H1 (cell line): ENCODE measurements at regions not wholly inside any gene's neighbourhood (a gene's known extent, or its start where the extent isn't known, plus 50 kb on each side); places are given as distances from the start of the nearest gene placed in this dataset.
A peak's percentile ranks its signal among the peaks of the same experiment; 100 is the strongest.

ENCODE experiments used
- CTCF ChIA-PET: fragments of 300-600 bp; sonication (Branson Sonifier 250); formaldehyde crosslinking; loops from one replicate; lab custom pipeline; 2021; ENCODE audit not compliant: partially characterized antibody; lab: Charles Lee
- POLR2A ChIA-PET: fragments of 300-600 bp; sonication (Branson Sonifier 250); formaldehyde crosslinking; loops from one replicate; lab custom pipeline; 2021; ENCODE audit warnings: inconsistent platforms; ENCODE audit not compliant: partially characterized antibody; lab: Charles Lee
- DNase-seq, 2 experiments: peaks; one replicate each; pipeline versions ENCODE4 v3.0.0 to v3.0.0-alpha.2; 2010 to 2022; ENCODE audit warnings: low spot score in 2 of 2, low read depth in 1 of 2, mixed read lengths in 1 of 2
- FAIRE-seq: peaks from 2 replicates; lab custom pipeline; 2011; peaks lifted over from hg19 to GRCh38; lab: Jason Lieb, UNC
- H2AFZ ChIP-seq: 2 replicates; pipeline ENCODE4 v1.8.1; 2012; ENCODE audit warnings: low read length, inconsistent platforms
- H2AK5ac ChIP-seq: 2 replicates; pipeline ENCODE4 v1.6.1; 2013; ENCODE audit warnings: low read depth, low read length
- H2BK120ac ChIP-seq: replicated peaks from 2 replicates; pipeline ENCODE3; 2013; ENCODE audit warnings: low read depth, low read length, inconsistent platforms
- H2BK12ac ChIP-seq: 2 replicates; pipeline ENCODE4 v1.6.1; 2013; ENCODE audit warnings: low read depth, low read length
- H2BK15ac ChIP-seq: 2 replicates; pipeline ENCODE4 v1.6.1; 2013; ENCODE audit warnings: low read length
- H2BK20ac ChIP-seq: 2 replicates; pipeline ENCODE4 v1.6.1; 2013; ENCODE audit warnings: low read length
- H2BK5ac ChIP-seq: 2 replicates; pipeline ENCODE4 v1.6.1; 2013; ENCODE audit warnings: low read depth, low read length
- H3K14ac ChIP-seq: 2 replicates; pipeline ENCODE4 v1.6.1; 2013; ENCODE audit warnings: inconsistent platforms; ENCODE audit not compliant: insufficient read length
- H3K18ac ChIP-seq: 2 replicates; pipeline ENCODE4 v1.6.1; 2013; ENCODE audit warnings: low read length; ENCODE audit errors: extremely low read depth
- H3K23ac ChIP-seq: 2 replicates; pipeline ENCODE4 v1.6.1; 2013; ENCODE audit warnings: inconsistent platforms; ENCODE audit not compliant: insufficient read length
- H3K23me2 ChIP-seq: 2 replicates; pipeline ENCODE4 v1.6.1; 2013; ENCODE audit warnings: low read depth, low read length
- H3K27ac ChIP-seq: 2 replicates; pipeline ENCODE4 v1.6.1; 2011; ENCODE audit warnings: low read depth, low read length, inconsistent platforms
- H3K27me3 ChIP-seq, 4 experiments: replicated peaks in 1 of 4; 1 replicate in 1 of 4; 2 replicates in 3 of 4; pipeline versions ENCODE4 v1.6.1 to v1.8.1; 2011 to 2013; ENCODE audit warnings: low read length in 3 of 4, mild to moderate bottlenecking in 3 of 4, inconsistent platforms in 2 of 4, mixed read lengths in 2 of 4, moderate library complexity in 1 of 4; ENCODE audit not compliant: control insufficient read depth in 3 of 4, insufficient read depth in 3 of 4; ENCODE audit errors: extremely low read depth in 1 of 4
- H3K36me3 ChIP-seq, 4 experiments: 2 replicates each; pipeline versions ENCODE4 v1.6.1 to v1.8.1; 2011 to 2013; ENCODE audit warnings: mild to moderate bottlenecking in 4 of 4, low read length in 3 of 4, moderate library complexity in 2 of 4, control low read depth in 1 of 4, inconsistent platforms in 1 of 4; ENCODE audit not compliant: insufficient read depth in 4 of 4, control insufficient read depth in 2 of 4
- H3K4ac ChIP-seq: replicated peaks from 2 replicates; pipeline ENCODE3; 2013; ENCODE audit warnings: low read length, low read depth, mixed read lengths, inconsistent platforms; ENCODE audit not compliant: insufficient read length
- H3K4me1 ChIP-seq, 4 experiments: replicated peaks in 1 of 4; 1 replicate in 1 of 4; 2 replicates in 3 of 4; pipeline versions ENCODE4 v1.6.1 to v1.8.1; 2011 to 2013; ENCODE audit warnings: low read length in 3 of 4, inconsistent platforms in 2 of 4, mixed read lengths in 1 of 4; ENCODE audit not compliant: insufficient read depth in 4 of 4, control insufficient read depth in 3 of 4
- H3K4me2 ChIP-seq, 2 experiments: 2 replicates each; pipeline versions ENCODE4 v1.6.1 to v1.8.1; 2011 to 2013; ENCODE audit warnings: low read depth in 2 of 2, low read length in 2 of 2, control low read depth in 1 of 2, inconsistent platforms in 1 of 2, mild to moderate bottlenecking in 1 of 2; ENCODE audit not compliant: insufficient read depth in 1 of 2
- H3K4me3 ChIP-seq, 4 experiments: fragments of 200-600, 300-600 bp in 1 of 4; sonication (generic), shearing (Covaris generic), sonication (Bioruptor Twin) in 1 of 4; 2 replicates each; pipeline versions ENCODE4 v1.5.1 to v1.8.1; 2011 to 2016; ENCODE audit warnings: low read length in 4 of 4, low read depth in 3 of 4, control low read depth in 2 of 4, inconsistent platforms in 2 of 4, mild to moderate bottlenecking in 2 of 4, mixed read lengths in 1 of 4, moderate library complexity in 1 of 4; ENCODE audit not compliant: insufficient read depth in 2 of 4; ENCODE audit errors: extremely low read depth in 1 of 4
- H3K56ac ChIP-seq: replicated peaks from 2 replicates; pipeline ENCODE3; 2013; ENCODE audit warnings: low read depth, mild to moderate bottlenecking, mixed read lengths, low read length, inconsistent platforms; ENCODE audit not compliant: insufficient read length
- H3K79me1 ChIP-seq: 2 replicates; pipeline ENCODE4 v1.6.1; 2013; ENCODE audit warnings: low read depth, low read length, control low read depth
- H3K79me2 ChIP-seq, 2 experiments: 2 replicates each; pipeline versions ENCODE4 v1.6.1 to v1.8.1; 2012 to 2013; ENCODE audit warnings: low read length in 2 of 2, mild to moderate bottlenecking in 2 of 2, inconsistent platforms in 1 of 2; ENCODE audit not compliant: insufficient read depth in 2 of 2, control insufficient read depth in 1 of 2
- H3K9ac ChIP-seq, 4 experiments: replicated peaks in 1 of 4; 1 replicate in 1 of 4; 2 replicates in 3 of 4; pipeline versions ENCODE4 v1.6.1 to v1.8.1; 2011 to 2013; ENCODE audit warnings: low read depth in 3 of 4, low read length in 3 of 4, control low read depth in 2 of 4, mild to moderate bottlenecking in 2 of 4, moderate library complexity in 2 of 4, inconsistent platforms in 1 of 4; ENCODE audit errors: extremely low read depth in 1 of 4
- H3K9me3 ChIP-seq, 2 experiments: 2 replicates each; pipeline versions ENCODE4 v1.6.1 to v1.8.1; 2012 to 2013; ENCODE audit warnings: mild to moderate bottlenecking in 2 of 2, moderate library complexity in 2 of 2, control low read depth in 1 of 2, inconsistent platforms in 1 of 2, low read depth in 1 of 2, low read length in 1 of 2, mixed read lengths in 1 of 2; ENCODE audit not compliant: insufficient read depth in 2 of 2
- H4K20me1 ChIP-seq, 2 experiments: replicated peaks in 1 of 2; 2 replicates each; pipeline versions ENCODE3 to v1.8.1; 2011 to 2013; ENCODE audit warnings: inconsistent platforms in 2 of 2, low read length in 2 of 2, mild to moderate bottlenecking in 1 of 2; ENCODE audit not compliant: insufficient read depth in 2 of 2, control insufficient read depth in 1 of 2
- H4K5ac ChIP-seq: 2 replicates; pipeline ENCODE4 v1.6.1; 2013; ENCODE audit warnings: low read length, low read depth, mixed read lengths, inconsistent platforms; ENCODE audit not compliant: insufficient read length
- H4K8ac ChIP-seq: 2 replicates; pipeline ENCODE4 v1.8.0; 2013; ENCODE audit warnings: mild to moderate bottlenecking, moderate library complexity, low read length, inconsistent platforms; ENCODE audit not compliant: insufficient read depth; ENCODE audit errors: extremely low read depth
- H4K91ac ChIP-seq: replicated peaks from 2 replicates; pipeline ENCODE3; 2013; ENCODE audit warnings: low read length, mixed read lengths, inconsistent platforms; ENCODE audit not compliant: insufficient read length
- ASH2L ChIP-seq: fragments of 200-600, 300-600 bp; sonication (generic); IDR thresholded peaks from one replicate; pipeline ENCODE4 v1.7.1; 2017; ENCODE audit warnings: low read length
- KDM1A ChIP-seq: fragments of 200-600, 300-600 bp; sonication (generic); IDR thresholded peaks from 2 replicates; pipeline ENCODE4 v1.7.1; 2016; ENCODE audit warnings: mild to moderate bottlenecking, low read length, borderline replicate concordance
- MAFK ChIP-seq: IDR thresholded peaks from 2 replicates; pipeline ENCODE4 v1.6.1; 2012; ENCODE audit warnings: low read depth, mild to moderate bottlenecking, improper control_type of control experiment, low read length
- RAD21 ChIP-seq, 2 experiments: IDR thresholded peaks in 1 of 2; conservative IDR thresholded peaks in 1 of 2; 2 replicates each; pipeline ENCODE4 v1.6.1; 2011; ENCODE audit warnings: low read depth in 2 of 2, low read length in 2 of 2, improper control_type of control experiment in 1 of 2, inconsistent platforms in 1 of 2, mild to moderate bottlenecking in 1 of 2, moderate library complexity in 1 of 2
- SIN3A ChIP-seq, 2 experiments: IDR thresholded peaks in 1 of 2; conservative IDR thresholded peaks in 1 of 2; 2 replicates each; pipeline ENCODE4 v1.6.1; 2011 to 2012; ENCODE audit warnings: low read length in 2 of 2, improper control_type of control experiment in 1 of 2, low read depth in 1 of 2, mild to moderate bottlenecking in 1 of 2
- TAF1 ChIP-seq: IDR thresholded peaks from 2 replicates; pipeline ENCODE4 v1.6.1; 2011; ENCODE audit warnings: mild to moderate bottlenecking, low read depth, low read length
- WGBS, 2 experiments: shearing (Covaris generic) in 1 of 2; methylation state at CpG; one replicate each; pipeline versions ENCODE4 v1.1.6 to v1.1.7; 2013 to 2015; ENCODE audit warnings: low lambda C conversion rate in 2 of 2, mixed read lengths in 2 of 2, inconsistent platforms in 1 of 2, low coverage in 1 of 2, missing lambda C conversion rate in 1 of 2; ENCODE audit not compliant: insufficient replicate concordance in 2 of 2, insufficient coverage in 1 of 2, insufficient read length in 1 of 2; ENCODE audit errors: extremely low coverage in 1 of 2, missing lambda C conversion rate in 1 of 2; 5-methylcytosine and 5-hydroxymethylcytosine counted together

GRCh38 chr1:58003988-58004387 lies 542.5 kb downstream of the OMA1 start:
- Histone ChIP-seq H3K23me2 (no peaks in the 10 kb centered on the region; the same call in 1 of the 2 replicates), H2BK12ac (peak overlapping the region; percentile 73), H4K20me1 (no peaks in the 10 kb centered on the region), H3K4ac (no peak overlapping the region), H4K5ac (peak overlapping the region; percentile 31), H3K4me3 (no peak overlapping the region), H3K27ac (no peak overlapping the region), H2BK20ac (peak overlapping the region; percentile 67; the same call in 1 of the 2 replicates), H3K27me3 (no peaks in the 10 kb centered on the region), H3K79me2 (no peaks in the 10 kb centered on the region), H3K18ac (peak overlapping the region; percentile 76; the same call in 1 of the 2 replicates), H2BK120ac (peak overlapping the region; percentile 13), H3K9ac (no peak overlapping the region), H2BK15ac (no peak overlapping the region), H3K56ac (no peak overlapping the region), H3K4me2 (peak overlapping the region in 1 of 2 experiments; percentile 27; a peak in 1 of 4 replicates), H3K23ac (no peak overlapping the region), H3K79me1 (no peaks in the 10 kb centered on the region), H3K36me3 (no peaks in the 10 kb centered on the region), H2AK5ac (peak overlapping the region; percentile 40), H2BK5ac (peak overlapping the region; percentile 92), H4K8ac (no peak overlapping the region), H4K91ac (no peak overlapping the region), H3K4me1 (peaks cover 2 to 36% (median 32%) of the 10 kb centered on the region in 4 experiments; a peak in 5 of 7 replicates), H3K9me3 (no peaks in the 10 kb centered on the region), H3K14ac (no peak overlapping the region), H2AFZ (no peak overlapping the region)
- DNase-seq (no peak), FAIRE-seq (no peak)
- TF ChIP-seq RAD21 (IDR thresholded peaks at IDR 0.05 in 1 of 2, conservative IDR thresholded peaks at IDR 0.05 in 1 of 2; ENCODE audit: low read depth in 2 of 2, low read length in 2 of 2), result no peak
- TF ChIP-seq SIN3A (conservative IDR thresholded peaks at IDR 0.05 in 1 of 2, IDR thresholded peaks at IDR 0.05 in 1 of 2; ENCODE audit: low read depth in 1 of 2, low read length in 2 of 2), result no peak
- TF ChIP-seq TAF1, result no peak
- TF ChIP-seq ASH2L, result no peak
- no peak for TF ChIP-seq MAFK
- TF ChIP-seq KDM1A, result no peak
- ChIA-PET CTCF (interaction anchor here (0.8 to 2.8 kb wide), 9 partner anchors 9 to 41 kb away, joined by 3 to 12 read pairs (median 5); no protein-coding TSS in a partner anchor), POLR2A (interaction anchor here (1.2 kb wide), 1 partner anchor 29 kb away, joined by 3 read pairs; no protein-coding TSS in a partner anchor)
- WGBS, 2 experiments, result 79% methylated on average over 3 of the region's 3 CpGs; no CpG with 5 or more reads in 1 of the 2 experiments
